H9 (cell line): ENCODE measurements at regions not wholly inside any gene's neighbourhood (a gene's known extent, or its start where the extent isn't known, plus 50 kb on each side); places are given as distances from the start of the nearest gene placed in this dataset.

Experiments used
- DNase-seq: peaks from one replicate; pipeline ENCODE4 v3.0.0-alpha.2; 2017
- H2AFZ ChIP-seq: one replicate; pipeline ENCODE4 v1.6.1; 2013; ENCODE audit warnings: mild to moderate bottlenecking, low read length, control low read depth, moderate library complexity
- H2AK5ac ChIP-seq: 2 replicates; pipeline ENCODE4 v1.6.1; 2013; ENCODE audit warnings: low read length, control low read depth, mixed read lengths; ENCODE audit not compliant: insufficient read length
- H2BK120ac ChIP-seq: one replicate; pipeline ENCODE4 v1.6.1; 2013; ENCODE audit warnings: low read depth, mild to moderate bottlenecking, low read length, control low read depth, inconsistent platforms; ENCODE audit not compliant: poor library complexity, severe bottlenecking
- H2BK12ac ChIP-seq: 2 replicates; pipeline ENCODE4 v1.6.1; 2013; ENCODE audit warnings: low read length, control low read depth, mixed read lengths, low read depth; ENCODE audit not compliant: insufficient read length
- H2BK15ac ChIP-seq: 2 replicates; pipeline ENCODE4 v1.6.1; 2013; ENCODE audit warnings: low read depth, low read length, control low read depth
- H2BK20ac ChIP-seq: one replicate; pipeline ENCODE4 v1.6.1; 2013; ENCODE audit warnings: low read depth, mild to moderate bottlenecking, low read length, control low read depth, inconsistent platforms; ENCODE audit not compliant: poor library complexity, severe bottlenecking
- H2BK5ac ChIP-seq: 2 replicates; pipeline ENCODE4 v1.6.1; 2013; ENCODE audit warnings: low read length, control low read depth, mixed read lengths; ENCODE audit not compliant: insufficient read length
- H3K14ac ChIP-seq: 2 replicates; pipeline ENCODE4 v1.6.1; 2013; ENCODE audit warnings: low read length, control low read depth; ENCODE audit not compliant: insufficient read depth
- H3K18ac ChIP-seq: 2 replicates; pipeline ENCODE4 v1.6.1; 2013; ENCODE audit warnings: low read depth, mild to moderate bottlenecking, mixed read lengths, low read length, control low read depth; ENCODE audit not compliant: insufficient read length
- H3K23ac ChIP-seq: 2 replicates; pipeline ENCODE4 v1.6.1; 2013; ENCODE audit warnings: low read length, control low read depth, mixed read lengths, low read depth; ENCODE audit not compliant: insufficient read length
- H3K23me2 ChIP-seq: 2 replicates; pipeline ENCODE4 v1.6.1; 2013; ENCODE audit warnings: low read depth, mild to moderate bottlenecking, mixed read lengths, low read length, control low read depth; ENCODE audit not compliant: insufficient read length, poor library complexity, severe bottlenecking
- H3K27ac ChIP-seq: 2 replicates; pipeline ENCODE4 v1.5.1; 2013; ENCODE audit warnings: low read length, control low read depth, mixed read lengths, low read depth; ENCODE audit not compliant: insufficient read length
- H3K27me3 ChIP-seq: 2 replicates; pipeline ENCODE4 v1.6.1; 2013; ENCODE audit warnings: low read length, control low read depth, inconsistent platforms; ENCODE audit not compliant: insufficient read depth
- H3K4ac ChIP-seq: 2 replicates; pipeline ENCODE4 v1.6.1; 2013; ENCODE audit warnings: low read depth, mild to moderate bottlenecking, control low read depth, inconsistent platforms, low read length, moderate library complexity
- H3K4me1 ChIP-seq: 2 replicates; pipeline ENCODE4 v1.6.1; 2013; ENCODE audit warnings: low read length, control low read depth, inconsistent platforms; ENCODE audit not compliant: insufficient read depth
- H3K4me2 ChIP-seq: 2 replicates; pipeline ENCODE4 v1.6.1; 2013; ENCODE audit warnings: low read length, control low read depth, mixed read lengths; ENCODE audit not compliant: insufficient read length, insufficient read depth
- H3K56ac ChIP-seq: 2 replicates; pipeline ENCODE4 v1.6.1; 2013; ENCODE audit warnings: low read depth, mild to moderate bottlenecking, mixed read lengths, low read length, control low read depth; ENCODE audit not compliant: insufficient read length
- H3K79me1 ChIP-seq: 2 replicates; pipeline ENCODE4 v1.6.1; 2013; ENCODE audit warnings: low read depth, mild to moderate bottlenecking, moderate library complexity, low read length, control low read depth, inconsistent platforms; ENCODE audit not compliant: insufficient read depth, poor library complexity, severe bottlenecking
- H3K79me2 ChIP-seq: 2 replicates; pipeline ENCODE4 v1.6.1; 2013; ENCODE audit warnings: low read length, control low read depth, inconsistent platforms; ENCODE audit not compliant: insufficient read depth
- H3K9ac ChIP-seq: 2 replicates; pipeline ENCODE4 v1.6.1; 2013; ENCODE audit warnings: low read length, control low read depth, mixed read lengths; ENCODE audit not compliant: insufficient read length; ENCODE audit errors: extremely low read depth
- H3K9me3 ChIP-seq: one replicate; pipeline ENCODE4 v1.6.1; 2013; ENCODE audit warnings: low read depth, low read length, inconsistent platforms; ENCODE audit not compliant: control insufficient read depth
- H3T11ph ChIP-seq: one replicate; pipeline ENCODE4 v1.6.1; 2013; ENCODE audit warnings: mild to moderate bottlenecking, low read length, control low read depth, inconsistent platforms
- H4K20me1 ChIP-seq: one replicate; pipeline ENCODE4 v1.6.1; 2013; ENCODE audit not compliant: control insufficient read depth, insufficient read length, insufficient read depth
- H4K5ac ChIP-seq: 2 replicates; pipeline ENCODE4 v1.6.1; 2013; ENCODE audit warnings: low read depth, mild to moderate bottlenecking, mixed read lengths, low read length, control low read depth; ENCODE audit not compliant: insufficient read length
- H4K8ac ChIP-seq: replicated peaks from 2 replicates; pipeline ENCODE4 v1.6.1; 2013; ENCODE audit warnings: low read length, control low read depth, mixed read lengths, low read depth; ENCODE audit not compliant: insufficient read length
- H4K91ac ChIP-seq: 2 replicates; pipeline ENCODE4 v1.6.1; 2013; ENCODE audit warnings: low read depth, mild to moderate bottlenecking, moderate library complexity, mixed read lengths, low read length, control low read depth; ENCODE audit not compliant: insufficient read length
- H3K27ac Mint-ChIP-seq, 3 experiments: 2 replicates in 2 of 3; 3 replicates in 1 of 3; pipeline ENCODE4 v1.8.0; 2020 to 2021; ENCODE audit warnings: mixed read lengths in 3 of 3, mild to moderate bottlenecking in 1 of 3, moderate library complexity in 1 of 3
- H3K27me3 Mint-ChIP-seq: 2 replicates; pipeline ENCODE4 v1.8.0; 2021; ENCODE audit warnings: low read depth, mild to moderate bottlenecking, moderate library complexity, mixed read lengths
- H3K36me3 Mint-ChIP-seq, 3 experiments: 2 replicates in 2 of 3; 3 replicates in 1 of 3; pipeline ENCODE4 v1.8.0; 2020 to 2021; ENCODE audit warnings: low read depth in 3 of 3, mixed read lengths in 3 of 3; ENCODE audit not compliant: insufficient read depth in 1 of 3
- H3K4me1 Mint-ChIP-seq, 2 experiments: 2 replicates each; pipeline ENCODE4 v1.8.0; 2020; ENCODE audit warnings: mixed read lengths in 2 of 2
- H3K4me3 Mint-ChIP-seq, 2 experiments: 2 replicates in 1 of 2; 3 replicates in 1 of 2; pipeline ENCODE4 v1.8.0; 2020 to 2021; ENCODE audit warnings: mild to moderate bottlenecking in 2 of 2, mixed read lengths in 2 of 2, moderate library complexity in 1 of 2
- H3K9me3 Mint-ChIP-seq, 2 experiments: 2 replicates in 1 of 2; 3 replicates in 1 of 2; pipeline ENCODE4 v1.8.0; 2020; ENCODE audit warnings: mild to moderate bottlenecking in 2 of 2, mixed read lengths in 2 of 2, moderate library complexity in 1 of 2
- CTCF ChIP-seq: fragments of 200-600 bp; sonication (generic); conservative IDR thresholded peaks from 3 replicates; pipeline ENCODE4 v1.8.0; 2021; ENCODE audit warnings: antibody characterized with exemption, mild to moderate bottlenecking
- WGBS: extraction: QIAGEN DNeasy Blood & Tissue Kit; methylation state at CpG from one replicate; pipeline ENCODE4 v1.1.7; 2013; ENCODE audit warnings: missing lambda C conversion rate, low lambda C conversion rate, mixed read lengths; ENCODE audit not compliant: insufficient read length; ENCODE audit errors: extremely low coverage; 5-methylcytosine and 5-hydroxymethylcytosine counted together

DNA sequence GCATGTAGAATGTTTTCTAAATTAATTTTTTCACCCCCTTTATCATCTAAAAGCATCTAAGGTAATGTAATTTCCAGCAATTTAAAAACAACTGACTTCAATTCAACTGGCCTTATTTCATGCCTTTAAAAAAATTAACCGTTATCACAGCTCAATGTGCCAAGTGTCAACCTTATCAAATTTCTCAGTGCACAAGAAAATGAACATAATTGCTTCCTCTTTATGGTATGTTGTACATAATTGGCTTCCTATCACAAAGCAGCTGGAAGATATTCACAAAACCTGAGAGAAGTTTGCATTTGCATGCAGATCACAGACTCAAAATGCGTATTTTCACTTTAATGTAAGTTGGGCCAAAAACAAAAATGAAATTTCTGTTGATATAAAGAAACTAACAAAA, 966.4 kb downstream of the GRM8 start:
- H3K27ac Mint-ChIP-seq, result no peak overlapping the region
- Histone ChIP-seq H2BK15ac (no peak overlapping the region), H3K79me1 (no peaks in the 10 kb centered on the region), H3K14ac (no peak overlapping the region), H3K18ac (no peak overlapping the region), H3T11ph (no peak overlapping the region), H3K27me3 (no peaks in the 10 kb centered on the region), H2BK20ac (no peak overlapping the region), H2BK5ac (no peak overlapping the region), H3K4me2 (no peak overlapping the region), H3K79me2 (no peaks in the 10 kb centered on the region), H3K23ac (no peak overlapping the region), H2AK5ac (no peak overlapping the region), H3K9ac (no peak overlapping the region), H2BK120ac (no peak overlapping the region), H3K9me3 (no peaks in the 10 kb centered on the region), H3K4me1 (no peaks in the 10 kb centered on the region), H4K5ac (no peak overlapping the region), H3K4ac (no peak overlapping the region), H2AFZ (no peak overlapping the region), H4K20me1 (no peaks in the 10 kb centered on the region), H3K23me2 (no peaks in the 10 kb centered on the region), H2BK12ac (no peak overlapping the region), H4K91ac (no peak overlapping the region), H3K27ac (no peak overlapping the region), H4K8ac (no peak overlapping the region), H3K56ac (no peak overlapping the region)
- no peaks in the 10 kb centered on the region for H3K36me3 Mint-ChIP-seq
- TF ChIP-seq CTCF, result no peak
- DNase-seq, result no peak
- H3K27me3 Mint-ChIP-seq, result no peaks in the 10 kb centered on the region; the same call in 1 of the 2 replicates
- no peaks in the 10 kb centered on the region for H3K4me1 Mint-ChIP-seq
- H3K4me3 Mint-ChIP-seq, result no peak overlapping the region
- WGBS, result no CpG with 5 or more reads among the region's 2 CpGs
- no peaks in the 10 kb centered on the region for H3K9me3 Mint-ChIP-seq
